Erythroblast (primary cell): ENCODE measurements at regions not wholly inside any gene's neighbourhood (a gene's known extent, or its start where the extent isn't known, plus 50 kb on each side); places are given as distances from the start of the nearest gene placed in this dataset.

Experiments used
- GATA1 ChIP-seq: IDR thresholded peaks from 2 replicates; pipeline ENCODE4 v1.6.1; 2011; ENCODE audit warnings: low read depth, mild to moderate bottlenecking, control low read depth, low read length, moderate library complexity
- POLR2A ChIP-seq: IDR thresholded peaks from 2 replicates; pipeline ENCODE4 v1.6.1; 2011; ENCODE audit warnings: mild to moderate bottlenecking, low read length

DNA sequence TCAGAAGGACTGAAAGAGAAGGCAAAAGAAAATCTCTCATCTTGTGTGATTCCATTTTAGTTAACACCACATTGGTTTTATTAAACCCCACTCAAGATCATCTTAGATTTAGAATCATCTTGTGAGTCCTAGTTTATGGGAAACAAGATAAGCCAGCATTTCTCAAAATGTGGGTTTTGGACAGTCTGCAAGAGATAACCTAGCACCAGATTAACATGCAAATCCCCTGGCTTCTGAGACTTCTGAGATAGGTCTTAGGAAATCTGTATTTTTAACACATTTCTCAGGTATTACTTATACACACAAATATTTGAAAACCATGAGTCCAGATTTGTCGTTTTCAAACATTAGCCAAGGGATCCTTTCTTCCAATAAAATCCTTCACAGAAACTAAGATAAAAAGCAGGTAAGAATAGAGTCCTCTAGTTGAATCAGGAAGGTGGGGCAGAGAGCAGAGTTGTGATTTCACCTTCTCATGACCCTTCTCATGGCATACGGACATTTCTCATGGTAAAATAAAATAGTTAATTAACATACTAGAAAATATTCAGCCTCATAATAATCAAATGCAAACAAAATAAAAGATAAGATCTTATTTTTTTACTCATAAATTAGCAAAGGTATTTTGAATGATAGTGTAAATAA lies 287.2 kb upstream of the FN1 start:
- no peak for TF ChIP-seq POLR2A
- no peak for TF ChIP-seq GATA1
